ENCODE measurements at regions not wholly inside any gene's neighbourhood (a gene's known extent, or its start where the extent isn't known, plus 50 kb on each side); places are given as distances from the start of the nearest gene placed in this dataset.

- no peak for TF ChIP-seq RFX5 (IDR thresholded peaks at IDR 0.05; ENCODE audit: borderline replicate concordance, low read depth, low read length)
- TF ChIP-seq GABPA (IDR thresholded peaks at IDR 0.05; ENCODE audit: borderline replicate concordance, insufficient read depth, low read length), result no peak
- no peak for TF ChIP-seq TEAD4 (IDR thresholded peaks at IDR 0.05; ENCODE audit: low read depth, low read length)
Observed at GRCh38 chr6:134821397-134821796, 128.5 kb downstream of the ALDH8A1 start (continued).
